ENCODE measurements at regions not wholly inside any gene's neighbourhood (a gene's known extent, or its start where the extent isn't known, plus 50 kb on each side); places are given as distances from the start of the nearest gene placed in this dataset.

GRCh38 chr7:18440934-18441333, 54.6 kb upstream of the HDAC9 start:
- TF ChIP-seq POLR2A (IDR thresholded peaks at IDR 0.05; ENCODE audit: low read depth, low read length) (no peak), CTCF (IDR thresholded peaks at IDR 0.05; ENCODE audit: extremely low read depth in 1 of 2, insufficient read depth in 1 of 2, low read depth in 1 of 2, low read length in 2 of 2) (no peak), FOS (IDR thresholded peaks at IDR 0.05; ENCODE audit: borderline replicate concordance, insufficient read depth, low read length) (no peak), POLR2AphosphoS5 (IDR thresholded peaks at IDR 0.05; ENCODE audit: insufficient read depth, low read depth, low read length) (no peak), MAX (IDR thresholded peaks at IDR 0.05; ENCODE audit: insufficient read depth, insufficient read length) (no peak)

Data from endothelial cell of umbilical vein (primary cell).